Nucleus accumbens (tissue), 56 donors: ENCODE measurements at regions not wholly inside any gene's neighbourhood (a gene's known extent, or its start where the extent isn't known, plus 50 kb on each side); places are given as distances from the start of the nearest gene placed in this dataset.
A peak's percentile ranks its signal among the peaks of the same experiment; 100 is the strongest.

Experiments used
- DNase-seq, 56 donors: peaks; one replicate each; lab custom pipeline; 2025; lab: John Stamatoyannopoulos, UW

DNA sequence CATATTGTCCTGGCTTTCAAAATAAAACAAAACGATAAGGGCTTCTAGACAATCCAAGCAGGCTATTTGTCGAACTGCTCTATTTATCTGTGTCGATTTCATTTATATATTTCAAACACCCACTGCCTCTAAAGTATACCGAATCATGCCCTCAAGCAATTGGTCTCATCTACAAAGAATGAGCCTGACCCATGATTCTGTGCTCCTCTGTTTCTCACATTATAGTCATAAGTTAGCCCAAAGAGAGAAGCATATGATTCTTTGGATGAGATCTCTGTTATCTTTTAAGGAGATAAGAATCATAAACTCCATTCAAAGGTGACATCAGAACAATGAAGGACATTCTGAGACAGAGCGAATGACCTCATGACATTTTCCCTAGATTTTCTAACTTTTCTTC, 191.1 kb downstream of the MAP2K6 start:
- DNase-seq = no peak

DNA sequence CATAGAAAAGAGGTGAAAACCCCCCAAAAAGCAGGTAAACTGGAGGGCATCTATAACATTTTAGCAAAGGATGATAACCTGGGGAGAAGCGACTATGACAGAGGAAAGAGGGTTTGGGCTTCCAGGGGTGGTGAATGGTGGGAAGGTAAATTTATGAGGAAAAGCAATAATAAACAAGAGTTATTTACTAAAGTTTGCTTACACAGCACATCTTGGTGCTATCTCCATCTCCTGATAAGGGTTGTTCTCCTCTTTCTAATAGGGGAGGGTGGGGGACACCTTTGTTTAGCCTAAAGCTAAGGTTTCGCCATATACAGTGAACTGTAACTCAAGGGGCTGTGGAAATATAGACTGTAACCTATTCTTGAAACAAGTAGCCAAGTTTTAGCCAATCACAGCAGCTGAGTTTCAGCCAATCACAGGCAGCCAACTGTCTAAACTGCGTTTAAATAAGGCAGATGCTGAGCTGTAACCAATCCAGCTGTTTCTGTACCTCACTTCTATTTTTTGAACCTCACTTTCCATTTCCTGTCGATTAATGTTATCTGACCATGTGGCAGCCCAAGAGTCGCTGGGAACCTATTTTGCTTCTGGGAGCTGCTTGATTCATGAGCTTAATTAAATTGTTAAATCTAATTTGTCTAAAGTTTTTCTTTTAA, 191.8 kb downstream of the MAP2K6 start:
- no peak for DNase-seq

DNA sequence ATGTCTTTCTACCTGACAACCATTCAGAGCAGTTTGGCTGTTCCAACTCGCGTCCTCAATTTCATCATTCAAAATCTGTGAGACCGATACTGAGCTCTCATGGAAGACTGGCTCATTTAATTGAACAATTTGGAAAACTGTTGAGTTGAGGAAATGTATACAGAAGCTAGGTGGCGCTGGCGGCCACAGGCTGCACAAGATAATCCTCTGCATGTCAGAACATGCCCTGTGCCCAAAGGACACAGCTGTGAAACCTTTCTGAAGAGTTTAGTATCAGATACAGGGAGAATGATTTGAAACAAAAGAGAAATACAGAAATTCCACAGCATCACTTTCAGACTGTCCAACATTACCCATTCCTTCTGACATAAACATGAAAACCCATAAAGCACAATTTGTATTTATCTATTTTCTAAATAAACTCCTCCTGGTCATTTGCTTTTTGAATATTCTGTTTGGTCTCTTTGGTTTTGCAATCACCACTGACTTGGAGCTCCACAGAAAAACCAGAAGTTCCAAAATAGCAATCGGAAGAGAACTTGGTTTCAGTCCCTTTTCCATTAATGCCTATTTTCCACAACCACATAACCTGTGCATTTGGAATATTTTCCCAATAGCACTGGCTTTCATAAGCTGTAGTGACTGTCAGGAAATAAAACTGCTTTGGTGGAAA, 192.8 kb downstream of the MAP2K6 start:
- DNase-seq = peak in 51 of 56 donors; percentile 2 to 89 (median 42)

DNA sequence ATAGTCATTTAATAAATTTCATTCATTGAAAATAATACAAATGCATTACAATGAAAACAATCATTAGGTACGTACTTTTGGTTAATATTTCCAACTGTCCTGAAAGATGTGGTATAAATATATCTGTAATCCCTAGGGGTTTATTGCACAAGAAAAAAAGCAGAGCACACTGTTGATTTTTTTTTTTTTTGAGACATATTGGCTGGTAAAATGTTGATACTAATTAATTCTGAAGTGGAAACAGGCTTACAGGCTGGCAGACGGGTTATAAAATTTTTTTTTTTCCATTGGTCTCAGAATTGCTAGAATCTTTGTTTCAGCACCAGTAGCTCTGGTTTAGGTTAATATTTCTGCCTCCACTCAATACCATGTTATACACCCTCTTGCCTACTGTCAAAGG, 193.6 kb downstream of the MAP2K6 start:
- DNase-seq = no peak

DNA sequence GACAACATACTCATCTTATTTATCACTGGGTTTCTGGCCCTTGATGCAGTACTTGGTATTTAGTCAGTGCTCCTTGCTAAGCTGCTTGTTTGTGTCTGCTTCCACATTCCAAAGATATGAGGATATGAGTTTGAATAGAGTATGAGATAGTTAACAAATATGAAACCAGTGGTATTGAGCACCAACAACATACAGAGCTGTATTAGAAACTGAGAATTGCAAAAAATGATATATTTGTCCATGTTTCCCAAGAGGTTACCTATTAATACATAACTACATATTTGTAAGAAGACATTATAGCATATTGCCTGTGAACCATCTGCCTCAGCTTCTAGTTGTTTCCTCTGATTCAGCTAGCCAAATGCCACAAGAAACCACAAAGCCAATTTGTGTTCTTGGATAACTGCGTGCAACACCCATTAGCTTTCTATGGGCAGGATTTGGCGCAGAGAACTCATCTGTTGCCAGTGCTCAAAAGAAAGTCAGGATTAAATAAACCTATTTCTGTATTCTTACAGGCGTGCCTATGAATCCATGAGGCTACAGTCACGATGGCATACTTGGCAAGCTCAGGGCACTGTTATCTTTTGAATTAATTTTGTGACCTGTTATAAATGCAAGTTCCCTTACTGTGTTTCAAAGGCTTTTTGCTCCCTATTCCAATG, 194.4 kb downstream of the MAP2K6 start:
- DNase-seq = peak in 2 of 56 donors; percentile 1 to 4

DNA sequence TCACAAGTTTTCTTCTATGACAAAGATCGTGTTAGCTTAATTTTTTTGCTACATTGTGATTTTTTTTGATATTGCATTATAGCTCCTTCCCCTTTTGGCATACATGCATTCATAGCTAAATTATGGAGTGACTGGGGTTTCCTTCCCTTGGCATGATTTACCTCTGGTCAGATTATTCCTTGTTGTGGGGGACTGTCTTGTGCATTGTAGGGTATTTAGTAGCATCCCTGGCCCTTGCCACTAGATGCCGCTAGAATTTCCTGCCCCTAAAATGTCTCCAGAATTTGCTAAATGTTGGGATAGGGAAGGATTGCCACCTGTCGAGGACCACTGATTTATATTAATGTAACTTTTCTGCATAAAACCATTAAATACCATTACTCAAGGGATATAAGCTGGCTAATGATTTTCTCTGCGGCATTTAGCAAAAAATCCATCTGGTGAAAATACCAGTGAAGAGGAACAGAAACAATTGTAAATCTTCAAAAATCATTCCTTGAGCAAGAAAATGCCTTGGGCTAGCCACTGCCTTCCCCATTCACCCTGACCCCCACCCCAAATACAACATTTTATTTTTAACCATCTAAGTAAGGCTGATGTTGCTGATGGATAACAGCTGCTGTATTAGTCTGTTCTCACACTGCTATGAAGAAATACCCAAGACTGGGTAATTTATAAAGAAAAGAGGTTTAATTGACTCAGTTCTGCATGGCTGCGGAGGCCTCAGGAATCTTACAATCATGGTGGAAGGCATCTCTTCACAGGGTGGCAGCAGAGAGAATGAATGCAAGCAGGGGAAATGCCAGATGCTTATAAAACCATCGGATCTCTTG, 195.2 kb downstream of the MAP2K6 start:
- DNase-seq = peak in 3 of 56 donors; percentile 5 to 6 (median 5)

DNA sequence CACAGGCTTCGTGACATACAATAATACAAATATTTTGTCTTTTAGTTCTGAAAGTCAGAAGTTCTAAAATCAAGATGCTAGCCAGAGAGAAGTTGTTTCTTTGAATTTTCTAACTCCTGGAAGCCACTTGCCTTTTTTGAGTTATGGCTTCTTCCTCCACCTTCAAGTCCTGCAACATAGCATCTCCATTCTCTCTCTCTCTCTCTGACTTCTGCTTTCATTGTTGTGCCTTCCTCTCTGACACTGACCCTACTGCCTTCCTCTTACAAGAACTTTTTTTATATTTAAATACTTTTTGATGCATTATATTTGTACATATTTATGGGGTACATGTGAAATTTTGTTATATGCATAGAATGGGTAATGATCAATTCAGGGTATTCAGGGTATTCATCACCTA, 205.9 kb downstream of the MAP2K6 start:
- no peak for DNase-seq

DNA sequence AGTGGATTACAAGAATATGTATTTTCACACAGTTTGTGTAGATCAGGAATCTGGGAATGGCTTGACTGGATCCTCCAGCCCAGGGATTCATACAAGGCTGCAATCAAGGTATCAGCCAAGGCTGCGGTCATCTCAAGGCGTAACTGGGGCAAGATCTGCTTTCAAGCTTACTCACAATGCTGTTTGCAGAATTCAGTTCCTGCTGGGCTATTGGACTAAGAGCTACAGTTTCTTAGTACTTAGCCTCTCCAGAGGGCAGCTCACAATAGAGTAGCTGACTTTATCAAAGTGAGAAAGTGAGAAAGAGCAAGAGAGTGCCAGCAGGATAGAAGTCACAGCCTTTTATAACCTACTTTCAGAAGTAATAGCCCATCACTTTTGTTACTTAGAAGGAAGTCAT, 211.0 kb downstream of the MAP2K6 start:
- no peak for DNase-seq

DNA sequence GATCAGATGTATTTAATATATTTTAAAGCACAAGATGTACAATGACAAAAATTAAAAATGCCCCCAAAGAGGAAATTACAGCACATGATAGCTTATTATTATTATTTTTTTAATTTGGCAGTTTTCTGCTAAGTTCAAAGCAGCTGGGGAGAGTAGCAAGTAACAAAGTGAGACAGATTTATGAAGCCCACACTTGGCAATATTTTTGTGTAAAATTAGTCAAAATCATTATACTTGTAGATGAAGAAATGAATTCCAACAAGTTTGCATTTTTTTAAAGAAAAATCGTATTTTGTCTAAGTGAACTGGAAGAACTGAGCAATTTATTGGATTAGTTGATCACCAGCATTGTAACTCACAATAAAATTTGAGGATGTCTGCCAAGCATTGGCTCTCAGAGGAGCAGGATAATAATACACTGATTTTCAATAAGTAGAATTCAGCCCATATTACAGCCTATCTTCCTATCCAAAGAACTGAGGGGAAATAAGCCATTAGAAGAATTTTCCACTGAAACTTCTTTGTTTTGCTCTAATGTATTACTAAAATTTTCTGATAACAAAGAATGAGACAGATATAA, 215.6 kb downstream of the MAP2K6 start:
- DNase-seq = no peak

DNA sequence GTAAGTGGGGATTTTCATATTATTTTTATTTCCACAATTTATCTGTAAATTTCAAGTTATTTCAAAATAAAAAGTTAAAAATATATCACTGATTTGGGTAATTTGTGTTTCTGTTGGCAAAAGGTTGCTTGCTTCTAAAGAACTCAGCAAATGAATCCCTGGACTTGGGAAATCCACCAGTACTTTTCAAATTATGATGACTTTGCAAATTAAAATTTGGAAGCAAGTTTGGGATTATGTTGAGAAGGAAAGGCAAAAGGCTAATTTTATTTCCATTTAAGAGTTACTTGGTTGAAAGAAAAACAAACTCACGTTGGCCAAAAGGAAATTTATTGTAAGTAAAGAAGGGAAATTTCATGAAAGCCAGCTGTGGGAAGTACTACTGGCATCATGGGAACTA, 220.3 kb downstream of the MAP2K6 start:
- DNase-seq = no peak

DNA sequence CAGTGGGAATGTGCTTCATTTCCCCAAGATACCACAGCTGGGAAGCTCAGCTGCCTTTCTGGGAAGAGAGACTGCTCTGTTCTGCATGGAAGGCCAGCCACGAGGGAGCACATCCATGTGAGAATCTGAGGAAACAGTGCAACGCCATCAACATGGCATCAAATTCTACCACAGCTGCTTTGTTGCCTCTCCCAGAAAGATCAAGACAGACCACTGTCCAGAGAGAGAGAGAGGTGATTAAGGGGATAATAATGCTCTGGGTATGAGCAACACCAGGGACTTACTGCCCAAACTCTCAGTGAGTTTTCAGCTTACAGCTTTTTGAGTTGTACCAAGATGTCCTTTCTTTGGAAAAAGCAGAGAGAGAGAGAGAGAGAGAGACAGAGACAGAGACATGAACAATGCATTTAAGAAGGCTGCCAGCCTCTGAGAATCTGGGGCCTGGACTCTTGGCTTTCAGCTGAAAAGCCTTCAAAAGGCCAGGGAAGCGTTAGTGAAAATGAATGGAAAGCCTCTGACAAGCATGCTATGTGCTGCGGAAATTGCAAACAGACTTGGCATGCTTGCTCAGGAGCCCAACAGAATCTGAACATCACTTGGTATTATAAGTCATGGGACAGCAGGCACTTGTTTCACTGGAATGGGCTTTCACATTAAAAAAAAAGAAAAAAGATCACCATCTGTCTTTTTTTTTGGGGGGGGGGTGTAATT, 223.1 kb downstream of the MAP2K6 start:
- DNase-seq = peak in 4 of 56 donors; percentile 0 to 3 (median 0)

DNA sequence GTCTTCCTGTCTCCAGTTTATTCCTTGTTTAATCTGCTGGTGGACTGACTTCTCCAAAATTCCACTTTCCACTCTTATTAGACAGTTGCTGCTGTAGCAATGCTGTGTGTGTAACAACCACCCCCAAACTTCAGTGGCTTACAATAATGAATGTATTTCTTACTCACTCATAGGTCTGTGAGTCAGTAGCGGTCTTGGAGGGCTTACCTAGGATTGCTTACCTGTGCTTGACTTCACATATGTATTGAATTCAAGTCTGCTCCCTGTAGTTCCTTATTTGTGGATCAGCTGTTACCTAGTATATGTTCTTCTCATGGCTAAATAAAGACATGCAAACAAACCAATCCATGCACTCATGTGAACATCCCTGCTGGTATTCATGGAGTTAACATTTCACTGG, 224.6 kb downstream of the MAP2K6 start:
- DNase-seq = no peak

DNA sequence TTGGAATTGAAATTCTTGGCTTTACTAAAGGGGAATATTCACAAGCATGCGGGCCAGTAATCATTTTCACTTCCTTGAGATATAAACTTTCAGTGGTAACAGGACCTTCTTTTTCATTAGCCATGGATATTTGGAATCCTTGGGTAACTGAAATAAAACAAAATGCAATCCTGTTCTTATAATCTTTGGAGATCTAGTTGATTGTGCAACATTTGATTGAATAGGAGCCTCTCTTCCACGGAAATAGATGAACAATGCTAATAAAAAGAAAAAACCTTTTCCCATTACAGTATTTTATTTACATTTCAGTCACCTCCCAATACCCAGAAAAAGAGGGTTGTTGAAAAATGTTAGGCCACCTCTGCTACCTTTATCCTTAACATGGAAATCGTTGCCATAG, 225.6 kb downstream of the MAP2K6 start:
- no peak for DNase-seq

DNA sequence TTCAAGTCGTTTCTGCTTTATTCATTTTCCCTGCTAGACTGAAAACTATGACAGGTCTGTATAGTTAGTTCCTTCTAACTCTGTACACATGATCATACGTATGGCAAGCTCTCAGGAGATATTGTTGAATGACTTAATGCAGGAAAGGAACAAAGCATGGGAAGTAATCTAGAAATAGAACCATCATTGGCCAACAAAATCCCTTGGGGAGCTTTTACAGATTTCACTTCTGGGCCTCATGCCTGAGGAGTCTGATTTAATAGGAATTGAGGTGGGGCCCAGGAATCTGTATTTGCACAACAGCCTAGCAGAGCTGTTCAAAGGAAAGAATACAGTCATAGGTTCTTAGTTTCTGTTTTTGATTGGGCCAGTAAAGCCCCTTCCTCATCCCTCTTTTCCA, 229.2 kb downstream of the MAP2K6 start:
- no peak for DNase-seq

DNA sequence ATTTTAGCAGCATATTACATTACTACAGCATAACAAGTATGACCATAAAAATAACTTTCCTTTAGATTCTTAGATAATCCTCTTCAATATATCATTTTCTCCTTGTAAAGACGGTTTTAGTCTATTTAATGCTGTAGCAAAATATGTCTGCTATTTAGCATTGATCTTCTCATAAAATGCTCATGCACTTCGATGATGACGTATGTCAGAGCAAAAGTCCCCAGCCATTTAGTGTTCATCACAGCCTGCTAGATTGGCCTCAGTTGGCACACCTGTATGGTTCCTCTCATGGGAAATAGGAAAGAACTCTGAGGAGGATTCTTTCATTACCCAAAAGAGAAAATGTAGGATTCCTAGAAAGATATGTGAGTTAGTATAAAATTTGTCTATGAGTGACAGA, 232.2 kb downstream of the MAP2K6 start:
- no peak for DNase-seq

DNA sequence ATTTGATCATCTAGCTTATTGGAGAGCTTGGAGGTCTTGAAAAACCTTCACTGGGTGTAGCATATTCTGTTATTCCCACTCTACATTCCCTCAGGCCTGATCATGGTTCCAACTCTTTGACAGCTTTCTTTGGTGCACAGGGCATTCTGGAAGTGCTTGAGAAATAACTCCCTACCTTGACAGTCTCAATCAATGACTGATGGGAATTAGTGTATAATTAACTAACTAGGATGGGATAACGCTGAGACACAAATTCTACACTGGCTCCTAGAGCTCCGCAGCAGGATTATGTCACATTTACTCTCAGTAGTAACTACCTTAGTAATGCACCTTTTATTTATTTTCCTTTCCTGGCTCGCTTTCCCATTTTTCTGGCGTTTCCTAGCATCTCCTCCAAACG, 236.4 kb downstream of the MAP2K6 start:
- no peak for DNase-seq

DNA sequence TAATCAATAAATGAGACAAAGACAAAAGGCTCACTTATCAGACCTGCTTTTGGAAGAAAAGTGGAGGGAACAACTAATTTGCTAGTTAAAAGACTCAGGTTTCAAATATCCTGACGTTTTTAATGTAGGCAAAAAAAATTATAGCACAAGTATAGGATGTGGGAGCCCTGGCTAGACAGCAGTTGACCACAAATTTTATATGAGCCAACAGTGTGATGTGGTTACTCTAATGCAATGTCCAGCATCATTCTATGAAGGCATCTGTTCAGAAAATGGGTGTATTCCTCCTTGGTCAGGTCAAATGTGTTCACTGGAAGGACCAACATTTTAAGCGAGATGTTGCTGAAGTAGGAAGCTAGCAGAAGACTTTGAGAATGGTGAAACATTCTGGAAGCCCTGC, 237.4 kb downstream of the MAP2K6 start:
- no peak for DNase-seq

DNA sequence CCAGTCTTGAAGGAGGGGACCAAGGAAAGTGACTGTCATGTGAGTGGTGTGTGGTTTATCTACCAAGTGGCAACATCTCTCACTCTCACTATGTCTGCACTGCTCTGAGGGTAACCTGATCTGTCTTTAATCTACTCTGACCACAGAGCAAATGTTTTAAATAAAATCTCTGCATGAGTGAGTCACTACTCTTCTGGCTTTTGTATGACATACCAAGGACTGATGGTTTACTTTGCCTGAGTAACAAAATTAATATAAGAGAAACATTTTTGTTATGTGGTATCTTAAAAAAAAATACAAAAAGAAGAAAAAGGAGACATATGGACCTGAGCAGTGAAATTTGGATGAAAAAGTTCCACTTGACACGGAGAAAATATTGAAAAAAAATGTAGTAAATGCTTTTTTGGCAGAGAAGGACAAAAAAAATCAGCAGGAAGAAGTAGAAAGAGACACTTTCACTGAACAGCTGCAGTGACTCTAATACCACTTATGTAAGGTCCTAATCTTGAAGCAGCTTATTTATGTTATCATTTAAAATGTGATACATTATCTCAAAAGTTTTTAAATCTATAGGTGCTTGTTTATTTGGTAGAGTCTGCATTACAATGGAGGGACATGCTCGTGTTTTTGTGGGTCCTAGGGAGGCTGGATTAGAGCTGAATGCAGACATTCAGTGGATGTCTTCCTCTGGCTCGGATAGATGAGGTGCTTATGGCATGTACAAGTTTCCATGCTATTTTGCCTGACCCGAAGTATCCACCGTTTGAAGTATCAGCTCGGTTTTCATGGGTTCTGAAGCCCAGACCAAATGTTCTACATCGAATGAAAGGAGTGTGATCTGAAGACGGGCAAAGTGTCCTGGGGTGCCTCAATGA, 240.7 kb downstream of the MAP2K6 start:
- DNase-seq = no peak

DNA sequence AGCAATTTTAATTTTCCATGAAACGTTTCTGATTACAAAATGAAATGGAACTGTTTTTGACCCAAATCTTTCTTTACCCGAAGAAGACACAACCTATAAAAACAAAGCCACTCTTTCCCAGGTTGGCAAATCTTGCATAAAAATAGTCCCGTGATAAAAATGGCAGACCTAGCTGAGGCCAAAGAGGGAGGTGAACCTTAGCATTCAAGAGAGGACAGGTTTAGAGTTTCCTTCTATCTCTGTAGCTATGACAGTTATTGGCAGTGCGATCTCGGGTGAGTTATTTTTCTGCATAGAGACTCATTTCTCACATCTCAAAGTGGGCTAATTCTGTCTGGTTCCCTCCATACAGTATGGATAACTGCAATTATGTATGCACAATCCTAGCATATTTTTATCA, 241.4 kb downstream of the MAP2K6 start:
- DNase-seq = no peak
